ENCODE measurements at regions not wholly inside any gene's neighbourhood (a gene's known extent, or its start where the extent isn't known, plus 50 kb on each side); places are given as distances from the start of the nearest gene placed in this dataset.
"Not testable (repeated sequence)": the region's sequence is repeated elsewhere in the genome, so short reads cannot be mapped to it uniquely, and the experiment has no call there.

GRCh38 chr3:194051366-194052149 is 84.4 kb upstream of the HES1 start:
- DNase-seq, result peak; percentile 42

GRCh38 chr3:194053136-194053535 is 82.8 kb upstream of the HES1 start:
- no peak for DNase-seq

- no peak for DNase-seq
These were observed 81.9 kb upstream of the HES1 start for GRCh38 chr3:194054016-194054415.

GRCh38 chr3:194054540-194054939 is 81.4 kb upstream of the HES1 start:
- no peak for DNase-seq

- DNase-seq, result no peak
These were observed 81.0 kb upstream of the HES1 start for GRCh38 chr3:194054961-194055360.

GRCh38 chr3:194056323-194056722 is 79.6 kb upstream of the HES1 start:
- DNase-seq, result not testable (repeated sequence)

- no peak for DNase-seq
These were observed 79.1 kb upstream of the HES1 start for GRCh38 chr3:194056731-194057415.

- DNase-seq, result no peak
These were observed 78.3 kb upstream of the HES1 start for GRCh38 chr3:194057570-194058188.

- DNase-seq, result peak; percentile 45
These were observed 77.8 kb upstream of the HES1 start for GRCh38 chr3:194058189-194058571.

- no peak for DNase-seq
These were observed 77.2 kb upstream of the HES1 start for GRCh38 chr3:194058753-194059152.

GRCh38 chr3:194061421-194062030 is 74.4 kb upstream of the HES1 start:
- no peak for DNase-seq

GRCh38 chr3:194062830-194063229 is 73.1 kb upstream of the HES1 start:
- DNase-seq, result no peak

GRCh38 chr3:194064380-194065332 is 71.3 kb upstream of the HES1 start:
- DNase-seq, result no peak

- DNase-seq, result not testable (repeated sequence)
These were observed 68.6 kb upstream of the HES1 start for GRCh38 chr3:194067327-194067726.

- DNase-seq, result no peak
These were observed 68.0 kb upstream of the HES1 start for GRCh38 chr3:194067949-194068362.

- no peak for DNase-seq
These were observed 66.3 kb upstream of the HES1 start for GRCh38 chr3:194069421-194070219.

- no peak for DNase-seq
These were observed 65.7 kb upstream of the HES1 start for GRCh38 chr3:194070220-194070633.

- DNase-seq, result peak; percentile 62
These were observed 65.1 kb upstream of the HES1 start for GRCh38 chr3:194070634-194071409.

- DNase-seq, result no peak
These were observed 63.9 kb upstream of the HES1 start for GRCh38 chr3:194072097-194072428.

GRCh38 chr3:194072691-194073279 is 63.2 kb upstream of the HES1 start:
- DNase-seq, result no peak

Data from DMS153 (cell line).